ENCODE measurements at regions not wholly inside any gene's neighbourhood (a gene's known extent, or its start where the extent isn't known, plus 50 kb on each side); places are given as distances from the start of the nearest gene placed in this dataset.

DNA sequence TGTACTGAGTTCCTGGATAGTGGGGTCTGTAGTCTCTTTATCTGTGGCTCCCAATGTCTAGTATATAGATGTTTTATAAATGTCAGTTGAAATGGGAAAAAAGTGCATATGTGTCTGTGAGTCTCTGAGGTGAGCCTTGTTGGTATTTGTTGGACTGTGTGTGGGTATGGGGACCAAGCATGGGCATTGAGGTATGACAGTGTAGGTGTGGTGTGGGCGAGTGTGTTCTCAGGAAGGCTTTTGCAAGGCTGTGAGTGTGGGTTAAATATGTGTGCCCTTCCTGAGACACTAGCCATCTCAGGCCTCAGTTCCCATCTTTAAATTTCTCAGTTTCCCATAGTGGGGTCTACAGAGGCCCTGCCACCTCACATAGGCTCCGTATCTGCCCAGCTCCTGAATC is 440.2 kb upstream of the CCL2 start:
- POLR2A ChIA-PET (ENCODE audit: low non-redundant PET): no interaction called here
- H3K27ac ChIP-seq (ENCODE audit: low read depth, low read length, poor library complexity, severe bottlenecking): no peak overlapping the region
- CTCF ChIA-PET: no interaction called here
- no peak overlapping the region for H3K4me3 ChIP-seq (ENCODE audit: low read depth, low read length, poor library complexity, severe bottlenecking)
- H3K27me3 ChIP-seq (replicated peaks; ENCODE audit: insufficient read depth, low read depth, low read length, poor library complexity): no peaks in the 10 kb centered on the region
- TF ChIP-seq, protein P1, sequence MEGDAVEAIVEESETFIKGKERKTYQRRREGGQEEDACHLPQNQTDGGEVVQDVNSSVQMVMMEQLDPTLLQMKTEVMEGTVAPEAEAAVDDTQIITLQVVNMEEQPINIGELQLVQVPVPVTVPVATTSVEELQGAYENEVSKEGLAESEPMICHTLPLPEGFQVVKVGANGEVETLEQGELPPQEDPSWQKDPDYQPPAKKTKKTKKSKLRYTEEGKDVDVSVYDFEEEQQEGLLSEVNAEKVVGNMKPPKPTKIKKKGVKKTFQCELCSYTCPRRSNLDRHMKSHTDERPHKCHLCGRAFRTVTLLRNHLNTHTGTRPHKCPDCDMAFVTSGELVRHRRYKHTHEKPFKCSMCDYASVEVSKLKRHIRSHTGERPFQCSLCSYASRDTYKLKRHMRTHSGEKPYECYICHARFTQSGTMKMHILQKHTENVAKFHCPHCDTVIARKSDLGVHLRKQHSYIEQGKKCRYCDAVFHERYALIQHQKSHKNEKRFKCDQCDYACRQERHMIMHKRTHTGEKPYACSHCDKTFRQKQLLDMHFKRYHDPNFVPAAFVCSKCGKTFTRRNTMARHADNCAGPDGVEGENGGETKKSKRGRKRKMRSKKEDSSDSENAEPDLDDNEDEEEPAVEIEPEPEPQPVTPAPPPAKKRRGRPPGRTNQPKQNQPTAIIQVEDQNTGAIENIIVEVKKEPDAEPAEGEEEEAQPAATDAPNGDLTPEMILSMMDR (conservative IDR thresholded peaks at IDR 0.05; ENCODE audit: low read depth, low read length): no peak
- no peak for TF ChIP-seq EZH2 (IDR thresholded peaks at IDR 0.05; ENCODE audit: borderline replicate concordance, low read depth, low read length, poor library complexity, severe bottlenecking)
- no peak for DNase-seq (ENCODE audit: low spot score)
- intact Hi-C loops (cut with micrococcal nuclease; ENCODE audit: unreplicated experiment): no loop called here
- H3K36me3 ChIP-seq (ENCODE audit: insufficient read depth, low read length, poor library complexity, severe bottlenecking): no peaks in the 10 kb centered on the region
- H3K9me3 ChIP-seq (ENCODE audit: low read depth, low read length, poor library complexity, severe bottlenecking): no peaks in the 10 kb centered on the region
- H3K4me1 ChIP-seq (ENCODE audit: insufficient read depth, low read length, poor library complexity, severe bottlenecking): no peaks in the 10 kb centered on the region
- BruUV-seq (replicated peaks): no TSS peak

DNA sequence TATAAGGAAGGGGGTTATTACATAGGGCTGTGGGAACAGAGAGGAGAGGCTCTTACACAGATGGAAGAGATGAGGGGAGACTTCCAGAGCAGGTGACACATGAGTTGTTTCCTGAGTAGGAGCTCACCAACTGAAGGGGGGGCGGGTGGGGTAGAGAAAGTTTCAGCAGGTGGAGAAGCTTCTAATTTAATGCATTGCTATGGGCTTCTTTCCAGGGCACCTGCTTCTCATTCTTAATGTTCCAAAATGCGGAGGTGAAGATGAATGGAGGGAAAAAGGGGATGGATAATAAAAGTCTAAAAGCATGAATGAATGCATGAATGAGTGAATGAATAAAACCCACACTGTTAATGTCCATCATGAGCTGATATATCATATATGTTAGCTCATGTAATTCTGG is 439.0 kb upstream of the CCL2 start:
- Histone ChIP-seq H3K9me3 (ENCODE audit: low read depth, low read length, poor library complexity, severe bottlenecking) (no peaks in the 10 kb centered on the region), H3K4me1 (ENCODE audit: insufficient read depth, low read length, poor library complexity, severe bottlenecking) (no peaks in the 10 kb centered on the region), H3K4me3 (ENCODE audit: low read depth, low read length, poor library complexity, severe bottlenecking) (no peak overlapping the region), H3K27ac (ENCODE audit: low read depth, low read length, poor library complexity, severe bottlenecking) (no peak overlapping the region), H3K27me3 (replicated peaks; ENCODE audit: insufficient read depth, low read depth, low read length, poor library complexity) (no peaks in the 10 kb centered on the region), H3K36me3 (ENCODE audit: insufficient read depth, low read length, poor library complexity, severe bottlenecking) (no peaks in the 10 kb centered on the region)
- no peak for DNase-seq (ENCODE audit: low spot score)
- CTCF ChIA-PET: no interaction called here
- TF ChIP-seq EZH2 (IDR thresholded peaks at IDR 0.05; ENCODE audit: borderline replicate concordance, low read depth, low read length, poor library complexity, severe bottlenecking): no peak
- intact Hi-C loops (cut with micrococcal nuclease; ENCODE audit: unreplicated experiment): no loop called here
- no TSS peak for BruUV-seq (replicated peaks)
- POLR2A ChIA-PET (ENCODE audit: low non-redundant PET): no interaction called here

DNA sequence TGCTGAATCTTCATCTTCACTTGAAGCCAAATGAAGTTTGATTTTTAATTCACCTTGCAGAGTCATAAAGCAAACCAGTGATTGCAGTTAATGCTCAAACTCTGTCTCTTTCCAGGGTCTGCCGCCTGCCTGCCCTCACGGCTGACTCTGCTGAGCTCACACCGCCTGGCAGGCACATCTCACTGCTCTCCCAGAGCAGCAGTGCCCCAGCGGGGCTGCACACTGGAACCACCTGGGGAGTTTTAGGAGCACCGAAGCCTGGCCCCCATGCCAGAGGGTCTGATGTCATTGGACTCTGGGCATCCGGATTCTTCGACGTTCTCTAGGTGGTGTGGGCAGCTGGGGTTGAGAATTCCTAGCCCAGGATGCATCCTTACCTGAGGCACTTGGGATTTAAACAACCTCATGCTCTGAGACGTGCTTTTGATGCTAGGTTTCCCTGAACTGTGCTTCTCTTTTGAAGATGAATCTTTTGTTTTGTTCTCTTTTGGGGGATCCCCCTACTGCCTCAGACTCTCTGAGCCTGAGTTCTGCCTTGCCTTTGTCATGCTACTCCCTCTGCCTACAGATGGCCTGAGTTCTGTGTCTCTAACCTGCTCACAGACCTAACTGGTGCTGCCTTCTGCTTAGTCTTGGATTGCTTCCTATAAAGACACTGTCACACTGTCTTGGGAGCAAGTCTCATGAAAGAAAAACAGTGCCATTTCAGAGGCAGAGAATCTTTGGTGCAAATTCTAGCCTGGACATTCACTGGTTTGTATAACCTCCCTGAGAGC is 438.1 kb upstream of the CCL2 start:
- Histone ChIP-seq H3K27me3 (replicated peaks; ENCODE audit: insufficient read depth, low read depth, low read length, poor library complexity) (no peaks in the 10 kb centered on the region), H3K4me1 (ENCODE audit: insufficient read depth, low read length, poor library complexity, severe bottlenecking) (no peaks in the 10 kb centered on the region), H3K9me3 (ENCODE audit: low read depth, low read length, poor library complexity, severe bottlenecking) (no peaks in the 10 kb centered on the region), H3K36me3 (ENCODE audit: insufficient read depth, low read length, poor library complexity, severe bottlenecking) (no peaks in the 10 kb centered on the region), H3K27ac (ENCODE audit: low read depth, low read length, poor library complexity, severe bottlenecking) (no peak overlapping the region), H3K4me3 (ENCODE audit: low read depth, low read length, poor library complexity, severe bottlenecking) (no peak overlapping the region)
- no peak for DNase-seq (ENCODE audit: low spot score)
- ChIA-PET POLR2A (ENCODE audit: low non-redundant PET) (no interaction called here), CTCF (no interaction called here)
- no TSS peak for BruUV-seq (replicated peaks)
- no peak for TF ChIP-seq EZH2 (IDR thresholded peaks at IDR 0.05; ENCODE audit: borderline replicate concordance, low read depth, low read length, poor library complexity, severe bottlenecking)
- TF ChIP-seq, protein P1 (conservative IDR thresholded peaks at IDR 0.05; ENCODE audit: low read depth, low read length): no peak
- intact Hi-C loops (cut with micrococcal nuclease; ENCODE audit: unreplicated experiment): no loop called here

DNA sequence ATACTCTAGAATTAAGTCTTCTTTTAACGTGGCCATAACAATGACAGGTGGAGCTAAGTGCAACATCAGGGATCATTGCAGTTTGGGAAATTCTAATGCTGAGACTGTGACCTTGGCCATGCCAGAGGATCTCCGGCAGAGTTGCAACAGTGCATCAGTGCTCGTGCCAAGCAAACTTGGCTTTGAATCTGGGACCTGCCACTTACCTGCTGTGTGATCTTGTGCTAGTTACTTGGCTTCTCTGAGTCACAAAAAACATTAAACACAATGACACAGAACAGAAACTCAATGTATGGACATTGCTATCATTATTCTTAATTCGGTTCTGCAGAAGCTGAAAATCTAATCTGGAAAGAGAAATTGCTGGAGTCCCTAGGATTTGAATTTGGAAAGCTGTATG is 435.5 kb upstream of the CCL2 start:
- H3K9me3 ChIP-seq (ENCODE audit: low read depth, low read length, poor library complexity, severe bottlenecking): no peaks in the 10 kb centered on the region
- DNase-seq (ENCODE audit: low spot score): no peak
- POLR2A ChIA-PET (ENCODE audit: low non-redundant PET): no interaction called here
- H3K4me1 ChIP-seq (ENCODE audit: insufficient read depth, low read length, poor library complexity, severe bottlenecking): no peaks in the 10 kb centered on the region
- no peaks in the 10 kb centered on the region for H3K27me3 ChIP-seq (replicated peaks; ENCODE audit: insufficient read depth, low read depth, low read length, poor library complexity)
- intact Hi-C loops (cut with micrococcal nuclease; ENCODE audit: unreplicated experiment): no loop called here
- H3K4me3 ChIP-seq (ENCODE audit: low read depth, low read length, poor library complexity, severe bottlenecking): no peak overlapping the region
- no TSS peak for BruUV-seq (replicated peaks)
- H3K36me3 ChIP-seq (ENCODE audit: insufficient read depth, low read length, poor library complexity, severe bottlenecking): no peaks in the 10 kb centered on the region
- H3K27ac ChIP-seq (ENCODE audit: low read depth, low read length, poor library complexity, severe bottlenecking): no peak overlapping the region
- CTCF ChIA-PET: no interaction called here
- TF ChIP-seq, protein P1 (conservative IDR thresholded peaks at IDR 0.05; ENCODE audit: low read depth, low read length): no peak
- TF ChIP-seq EZH2 (IDR thresholded peaks at IDR 0.05; ENCODE audit: borderline replicate concordance, low read depth, low read length, poor library complexity, severe bottlenecking): no peak
